K562 (cell line): ENCODE measurements at regions not wholly inside any gene's neighbourhood (a gene's known extent, or its start where the extent isn't known, plus 50 kb on each side); places are given as distances from the start of the nearest gene placed in this dataset.

Source experiments
- ATAC-seq: fragments of 200-7000 bp; cut with Tn5 transposase; 3 replicates; pipeline ENCODE4 v1.9.1; 2020; ENCODE audit warnings: moderate library complexity
- BruUV-seq: library from RNA; stranded (reverse); fragments of 400-500 nt; replicated peaks from 2 replicates; lab custom pipeline; 2021; lab: Mats Ljungman, UMichigan
- CTCF ChIA-PET: fragments of 300-600 bp; formaldehyde crosslinking; extraction: SDS; loops from one replicate; lab custom pipeline; 2021; ENCODE audit warnings: low intra/inter-chr PET ratio; lab: Yijun Ruan, JAX
- POLR2A ChIA-PET: fragments of 300-600, 350-650 bp; sonication (Branson Sonifier 250); formaldehyde crosslinking; extraction: SDS; loops from one replicate; lab custom pipeline; 2021; ENCODE audit warnings: antibody characterized with exemption, inconsistent platforms; lab: Yijun Ruan, JAX
- DNase-seq, 4 experiments: peaks; one replicate each; pipeline versions ENCODE4 v3.0.0 to v3.0.0-alpha.2; 2011 to 2018; ENCODE audit warnings: low spot score in 3 of 4, mixed read lengths in 3 of 4; ENCODE audit errors: extremely low read depth in 1 of 4
- FAIRE-seq: peaks from 2 replicates; lab custom pipeline; 2011; peaks lifted over from hg19 to GRCh38; lab: Jason Lieb, UNC
- H2AFZ ChIP-seq: 2 replicates; pipeline ENCODE4 v1.6.0; 2011; ENCODE audit warnings: low read depth, low read length, control low read depth, inconsistent platforms
- H3K27ac ChIP-seq: fragments of 200-600 bp; 3 replicates; pipeline ENCODE4 v1.8.0; 2011; ENCODE audit warnings: low read depth, mild to moderate bottlenecking, control low read depth, inconsistent platforms, low read length, moderate library complexity, mixed read lengths; ENCODE audit errors: extremely low read depth
- H3K27me3 ChIP-seq, 2 experiments: fragments of 300-600 bp in 1 of 2; 2 replicates in 1 of 2; 3 replicates in 1 of 2; pipeline versions ENCODE4 v1.6.0 to v1.8.0; 2011; ENCODE audit warnings: inconsistent platforms in 2 of 2, low read length in 2 of 2, mild to moderate bottlenecking in 1 of 2, mixed read lengths in 1 of 2, moderate library complexity in 1 of 2; ENCODE audit not compliant: control insufficient read depth in 2 of 2, insufficient read depth in 2 of 2
- H3K36me3 ChIP-seq: fragments of 300-600 bp; 3 replicates; pipeline ENCODE4 v1.8.0; 2011; ENCODE audit warnings: mild to moderate bottlenecking, low read length, inconsistent platforms; ENCODE audit not compliant: control insufficient read depth, insufficient read depth
- H3K4me1 ChIP-seq, 2 experiments: fragments of 200-600 bp in 1 of 2; replicated peaks in 1 of 2; 2 replicates in 1 of 2; 3 replicates in 1 of 2; pipeline versions ENCODE4 v1.5.1 to v1.8.0; 2011; ENCODE audit warnings: inconsistent platforms in 2 of 2, low read length in 2 of 2, mild to moderate bottlenecking in 1 of 2, mixed read lengths in 1 of 2, moderate library complexity in 1 of 2; ENCODE audit not compliant: control insufficient read depth in 2 of 2, insufficient read depth in 2 of 2
- H3K4me2 ChIP-seq: 2 replicates; pipeline ENCODE4 v1.6.1; 2011; ENCODE audit warnings: low read length, control low read depth, inconsistent platforms, mixed read lengths; ENCODE audit not compliant: insufficient read depth
- H3K4me3 ChIP-seq: fragments of 200-600 bp; sonication (generic), shearing (Covaris generic); 2 replicates; pipeline ENCODE4 v1.5.1; 2016; ENCODE audit warnings: control low read depth, inconsistent platforms
- H3K79me2 ChIP-seq: fragments of 200-600 bp; 3 replicates; pipeline ENCODE4 v1.8.0; 2011; ENCODE audit warnings: low read length, inconsistent platforms; ENCODE audit not compliant: control insufficient read depth, insufficient read depth
- H3K9ac ChIP-seq, 2 experiments: 2 replicates each; pipeline versions ENCODE4 v1.6.0 to v1.6.1; 2011; ENCODE audit warnings: low read depth in 2 of 2, low read length in 2 of 2, control low read depth in 1 of 2, inconsistent platforms in 1 of 2, mild to moderate bottlenecking in 1 of 2, mixed read lengths in 1 of 2; ENCODE audit not compliant: insufficient read depth in 1 of 2
- H3K9me1 ChIP-seq: one replicate; pipeline ENCODE4 v1.6.0; 2011; ENCODE audit warnings: inconsistent platforms, mild to moderate bottlenecking, low read length, moderate library complexity; ENCODE audit not compliant: control insufficient read depth, insufficient read depth
- H3K9me3 ChIP-seq: replicated peaks from 2 replicates; pipeline ENCODE4 v1.5.1; 2011; ENCODE audit warnings: low read depth, low read length, inconsistent platforms; ENCODE audit not compliant: control insufficient read depth, insufficient read depth
- H4K20me1 ChIP-seq: replicated peaks from 2 replicates; pipeline ENCODE4 v1.6.1; 2011; ENCODE audit warnings: low read length, inconsistent platforms, mixed read lengths; ENCODE audit not compliant: control insufficient read depth, insufficient read depth
- ARNT ChIP-seq, 2 experiments: fragments of 450-650 bp; IDR thresholded peaks; 2 replicates each; pipeline ENCODE4 v1.6.1; 2016; ENCODE audit warnings: mild to moderate bottlenecking in 1 of 2
- HEY1 ChIP-seq: fragments of 250-450 bp; sonication (Bioruptor Pico); IDR thresholded peaks from 2 replicates; pipeline ENCODE4 v1.5.0; 2020; ENCODE audit warnings: mild to moderate bottlenecking, moderate library complexity, borderline replicate concordance
- KLF13 ChIP-seq: fragments of 450-650 bp; IDR thresholded peaks from 2 replicates; pipeline ENCODE4 v1.6.1; 2016; ENCODE audit warnings: missing genetic modification characterization, low read depth, mild to moderate bottlenecking, missing compliant biosample characterization, moderate library complexity, borderline replicate concordance
- OTX1 ChIP-seq: fragments of 450-650 bp; formaldehyde crosslinking; IDR thresholded peaks from 2 replicates; pipeline ENCODE4 v1.4.0; 2022; ENCODE audit warnings: mild to moderate bottlenecking
- POLR3G ChIP-seq: IDR thresholded peaks from 2 replicates; pipeline ENCODE4 v1.6.1; 2011; ENCODE audit not compliant: insufficient read length, insufficient replicate concordance; ENCODE audit errors: extremely low read depth
- PPARD ChIP-seq: fragments of 250-450 bp; sonication (Bioruptor Pico); IDR thresholded peaks from 2 replicates; pipeline ENCODE4 v1.8.0; 2022; ENCODE audit warnings: inconsistent platforms, mild to moderate bottlenecking, moderate library complexity
- PRMT5 ChIP-seq: sonication (generic); formaldehyde crosslinking; IDR thresholded peaks from 2 replicates; pipeline ENCODE4 v1.5.0; 2020; ENCODE audit warnings: missing genetic modification reagents
- RHOXF2B ChIP-seq: fragments of 250-450 bp; sonication (Bioruptor Pico); conservative IDR thresholded peaks from 2 replicates; pipeline ENCODE4 v1.5.1; 2021
- SRSF1 ChIP-seq: fragments of 200-400 bp; formaldehyde crosslinking; IDR thresholded peaks from 2 replicates; pipeline ENCODE4 v1.6.1; 2017; ENCODE audit warnings: mild to moderate bottlenecking, low read depth, low read length, moderate library complexity
- TEAD1 ChIP-seq, 2 experiments: fragments of 450-650 bp in 1 of 2; sonication (generic) in 1 of 2; formaldehyde crosslinking; IDR thresholded peaks; 2 replicates each; pipeline versions ENCODE4 v1.4.0 to v1.8.0; 2020 to 2022; ENCODE audit warnings: mild to moderate bottlenecking in 2 of 2, missing genetic modification reagents in 1 of 2
- ZNF143 ChIP-seq: sonication (generic); formaldehyde crosslinking; IDR thresholded peaks from 2 replicates; pipeline ENCODE4 v1.9.0; 2022; ENCODE audit warnings: mild to moderate bottlenecking, missing genetic modification reagents
- ZNF3 ChIP-seq: fragments of 250-450 bp; sonication (Bioruptor Pico); IDR thresholded peaks from 2 replicates; pipeline ENCODE4 v1.5.0; 2021; ENCODE audit warnings: mild to moderate bottlenecking, moderate library complexity
- ZNF311 ChIP-seq: fragments of 250-450 bp; sonication (Bioruptor Pico); IDR thresholded peaks from 2 replicates; pipeline ENCODE4 v1.4.0; 2020; ENCODE audit warnings: mild to moderate bottlenecking, moderate library complexity
- ZNF408 ChIP-seq: fragments of 250-450 bp; sonication (Bioruptor Pico); IDR thresholded peaks from 2 replicates; pipeline ENCODE4 v1.4.0; 2020; ENCODE audit warnings: low read depth, mild to moderate bottlenecking, moderate library complexity
- WGBS: fragments of 100-300 bp; shearing (Covaris generic); methylation state at CpG from one replicate; pipeline ENCODE4 v1.1.6; 2016; ENCODE audit warnings: low coverage, mixed read lengths; ENCODE audit not compliant: insufficient coverage; ENCODE audit errors: missing lambda C conversion rate; 5-methylcytosine and 5-hydroxymethylcytosine counted together
- in situ Hi-C: fragments of 300-500 bp; cut with MboI; formaldehyde crosslinking; loops from 4 replicates; pipeline ENCODE4 v1.15.0; 2018; ENCODE audit warnings: inconsistent platforms, mixed read lengths
- intact Hi-C: fragments of 100-400 bp; cut with micrococcal nuclease; formaldehyde crosslinking; loops from 2 replicates; pipeline ENCODE4 v1.14.2; 2022
- TF ChIP-seq, protein P1 (sequence below): fragments of 250-450 bp; sonication (Bioruptor Pico); IDR thresholded peaks from 2 replicates; pipeline ENCODE4 v1.5.0; 2021; ENCODE audit warnings: mild to moderate bottlenecking, moderate library complexity

DNA sequence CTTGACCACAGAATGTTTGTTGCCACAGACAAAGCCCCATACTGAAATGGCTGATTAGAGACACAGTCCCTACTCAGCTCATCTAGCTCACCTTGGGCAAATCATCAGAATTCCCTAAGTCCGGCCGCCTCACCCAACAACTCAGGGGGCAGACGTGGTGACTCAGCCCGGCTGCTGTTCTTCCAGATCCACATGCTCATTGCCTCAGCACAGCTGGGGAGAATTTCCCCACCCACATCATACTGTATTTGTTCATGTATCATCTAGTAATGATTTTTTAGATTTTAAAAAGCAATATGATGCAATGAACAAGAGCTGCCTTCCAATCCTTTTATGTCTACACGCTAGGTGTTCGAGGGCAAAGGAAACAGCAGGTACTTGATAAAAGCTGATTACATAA is 333.8 kb upstream of the TENM3 start:
- intact Hi-C loops = no loop called here

DNA sequence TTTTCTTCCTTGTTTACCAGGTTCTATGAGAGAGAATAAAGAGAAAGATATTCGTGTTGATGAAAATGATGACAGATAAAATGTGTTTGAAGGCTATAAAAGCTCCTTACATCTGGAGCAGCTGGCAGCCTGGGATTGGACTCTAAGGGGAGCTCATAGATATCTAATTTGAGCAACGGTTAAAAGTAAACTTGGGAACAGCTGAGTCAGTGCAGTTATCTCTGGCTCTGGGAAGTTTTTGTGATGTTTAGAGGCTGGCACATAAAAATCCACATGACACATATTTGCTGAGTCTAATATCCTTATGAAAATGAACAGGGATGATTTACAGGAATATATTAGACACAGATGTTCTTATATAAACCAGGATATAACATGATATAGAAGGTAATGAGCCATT is 331.8 kb upstream of the TENM3 start:
- Histone ChIP-seq H3K9ac (no peak overlapping the region), H4K20me1 (no peaks in the 10 kb centered on the region), H3K4me3 (no peak overlapping the region), H3K4me2 (no peak overlapping the region), H3K36me3 (no peaks in the 10 kb centered on the region), H3K27ac (no peak overlapping the region), H3K4me1 (no peaks in the 10 kb centered on the region), H3K9me1 (no peaks in the 10 kb centered on the region), H3K27me3 (no peaks in the 10 kb centered on the region), H2AFZ (no peak overlapping the region), H3K9me3 (no peaks in the 10 kb centered on the region), H3K79me2 (no peaks in the 10 kb centered on the region)
- in situ Hi-C loops = no loop called here
- WGBS = 0% methylated on average over 1 of the region's 2 CpGs
- BruUV-seq = no TSS peak
- FAIRE-seq = no peak
- CTCF ChIA-PET = no interaction called here
- POLR2A ChIA-PET = no interaction called here
- TF ChIP-seq PPARD (CRISPR knock-in tag) = no peak
- TF ChIP-seq ARNT (IDR thresholded peaks at IDR 0.05) = no peak
- TF ChIP-seq POLR3G = no peak
- TF ChIP-seq ZNF408 = no peak
- TF ChIP-seq, protein P1, sequence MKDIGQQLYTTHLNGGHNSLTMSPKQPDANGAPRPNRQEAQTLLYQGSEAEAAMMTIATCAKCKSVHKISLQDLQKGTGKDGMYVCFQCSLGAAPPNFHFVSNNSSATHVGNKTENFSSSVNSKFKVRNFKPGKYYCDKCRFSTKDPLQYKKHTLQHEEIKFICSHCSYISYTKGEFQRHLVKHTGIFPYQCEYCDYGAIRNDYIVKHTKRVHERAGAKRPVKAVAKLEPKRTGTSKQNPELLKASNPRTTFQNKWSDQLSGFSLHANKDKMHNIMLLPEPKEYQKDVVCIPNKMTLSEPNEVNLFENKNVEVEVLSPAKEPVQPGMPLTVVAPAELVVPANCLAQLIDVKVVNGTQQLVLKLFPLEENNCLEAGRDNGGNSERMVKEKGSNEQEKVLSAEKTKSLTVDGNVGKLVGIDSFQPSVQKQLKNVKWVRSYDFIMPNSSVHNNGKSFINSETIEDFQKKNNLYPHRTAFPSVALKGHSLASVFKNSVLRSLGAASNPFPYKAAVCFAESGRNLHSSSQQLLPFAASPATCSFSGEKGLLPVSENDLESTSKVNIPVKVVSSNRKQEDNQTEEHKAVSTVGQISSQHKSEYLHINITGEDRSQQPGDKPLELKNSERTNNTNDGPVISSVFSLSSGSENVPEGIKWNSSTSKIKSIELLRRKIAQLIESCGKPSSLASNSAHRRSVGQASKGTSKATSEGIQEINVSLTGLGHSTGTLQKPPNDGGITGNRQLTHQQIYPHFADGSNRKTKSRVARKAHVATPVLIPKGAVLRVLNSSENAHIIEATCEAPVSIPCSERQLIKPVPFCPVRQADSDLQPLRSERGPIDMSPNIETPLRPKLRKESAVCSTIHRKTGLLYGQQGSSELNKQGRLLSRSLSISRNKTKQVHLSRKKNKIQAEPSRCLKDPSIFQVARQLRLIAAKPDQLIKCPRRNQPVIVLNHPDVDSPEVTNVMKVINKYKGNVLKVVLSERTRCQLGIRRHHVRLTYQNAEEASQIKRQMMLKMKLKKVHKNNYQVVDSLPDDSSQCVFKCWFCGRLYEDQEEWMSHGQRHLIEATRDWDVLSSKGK (CRISPR knock-in tag) = no peak
- no peak for TF ChIP-seq PRMT5
- TF ChIP-seq ZNF311 (CRISPR knock-in tag) = no peak
- TF ChIP-seq HEY1 = no peak
- no peak for TF ChIP-seq KLF13
- no peak for TF ChIP-seq ZNF3 (CRISPR knock-in tag)
- no peak for ATAC-seq
- no peak for DNase-seq
- intact Hi-C loops = no loop called here

More for the DNA sequence above, 333.8 kb upstream of the TENM3 start:
- Histone ChIP-seq H3K27ac (no peak overlapping the region), H3K4me1 (no peaks in the 10 kb centered on the region), H3K4me2 (no peak overlapping the region), H2AFZ (no peak overlapping the region), H3K9me3 (no peaks in the 10 kb centered on the region), H3K36me3 (no peaks in the 10 kb centered on the region), H4K20me1 (no peaks in the 10 kb centered on the region), H3K79me2 (no peaks in the 10 kb centered on the region), H3K4me3 (no peak overlapping the region), H3K9ac (no peak overlapping the region), H3K9me1 (no peaks in the 10 kb centered on the region), H3K27me3 (no peaks in the 10 kb centered on the region)
- FAIRE-seq (no peak), DNase-seq (no peak), ATAC-seq (no peak)
- POLR2A ChIA-PET = no interaction called here
- no peak for TF ChIP-seq RHOXF2B (CRISPR knock-in tag)
- no peak for TF ChIP-seq TEAD1 (CRISPR knock-in tag; IDR thresholded peaks at IDR 0.05)
- TF ChIP-seq OTX1 (CRISPR knock-in tag) = no peak
- TF ChIP-seq ZNF143 = no peak
- no peak for TF ChIP-seq SRSF1
- CTCF ChIA-PET = no interaction called here
- no TSS peak for BruUV-seq
- in situ Hi-C loops = no loop called here
- WGBS = 0% methylated on average over 6 of the region's 6 CpGs
